ENCODE measurements at regions not wholly inside any gene's neighbourhood (a gene's known extent, or its start where the extent isn't known, plus 50 kb on each side); places are given as distances from the start of the nearest gene placed in this dataset.
A peak's percentile ranks its signal among the peaks of the same experiment; 100 is the strongest.

DNA sequence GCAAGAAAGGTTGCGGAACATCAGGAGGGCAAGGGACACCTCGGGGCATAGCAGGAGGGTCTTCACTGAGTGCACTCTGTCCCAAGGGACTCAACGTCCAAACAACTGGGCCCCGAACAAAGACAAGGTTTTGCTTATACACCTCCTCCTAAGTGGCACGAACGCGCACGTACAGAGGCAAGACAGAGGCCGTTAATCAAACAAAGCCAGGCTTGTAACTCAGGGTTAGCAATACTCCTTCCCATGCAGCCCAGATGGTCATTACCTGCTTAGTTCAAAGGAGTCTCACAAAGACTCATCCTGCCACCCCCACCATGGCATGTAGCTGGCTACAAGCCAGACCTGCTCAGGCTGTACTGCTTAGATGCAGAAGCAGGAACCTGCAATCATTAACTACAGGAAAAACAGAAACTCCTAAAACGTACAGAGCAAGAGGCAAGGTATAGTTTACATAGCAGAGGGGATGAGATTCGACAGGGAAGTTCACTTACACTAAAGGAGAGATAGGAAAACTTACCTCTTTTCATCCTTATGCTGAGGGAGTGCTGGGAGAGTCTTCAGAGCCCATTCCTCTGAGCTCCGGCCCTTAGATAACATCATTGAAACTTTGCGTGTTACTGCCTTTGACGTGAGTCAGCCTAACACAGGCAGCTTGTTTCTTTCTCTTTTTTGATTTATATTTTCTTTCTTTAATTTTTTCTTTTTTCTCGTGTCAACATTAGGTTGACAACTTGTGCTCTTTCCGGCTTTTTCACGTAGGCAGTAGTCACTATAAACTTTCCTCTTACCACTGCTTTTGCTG lies 1319.1 kb downstream of the TMEM121 start (continued):
- TF ChIP-seq ETV6 (CRISPR knock-in tag; conservative IDR thresholded peaks at IDR 0.05) (no peak), AHR (CRISPR knock-in tag; IDR thresholded peaks at IDR 0.05) (no peak), POGZ (CRISPR knock-in tag; IDR thresholded peaks at IDR 0.05) (no peak), ZNF33B (CRISPR knock-in tag; IDR thresholded peaks at IDR 0.05) (no peak), ZNF225 (CRISPR knock-in tag; IDR thresholded peaks at IDR 0.05) (no peak), ATF1 (CRISPR knock-in tag; IDR thresholded peaks at IDR 0.05) (no peak; the same call in 1 of the 2 replicates), EZH2 (conservative IDR thresholded peaks at IDR 0.05; ENCODE audit: low read depth, low read length) (no peak), ZNF138 (CRISPR knock-in tag; IDR thresholded peaks at IDR 0.05; ENCODE audit: low read depth) (no peak), ASH2L (IDR thresholded peaks at IDR 0.05; ENCODE audit: insufficient read length, low read depth, low read length) (no peak), NFYB (CRISPR knock-in tag; IDR thresholded peaks at IDR 0.05) (no peak), POLR2AphosphoS2 (IDR thresholded peaks at IDR 0.05; ENCODE audit: low read depth, low read length) (no peak), TMF1 (CRISPR knock-in tag; IDR thresholded peaks at IDR 0.05; ENCODE audit: low read depth) (no peak), HHEX (CRISPR knock-in tag; IDR thresholded peaks at IDR 0.05) (no peak), XRCC5 (optimal IDR thresholded peaks at IDR 0.05; ENCODE audit: low read length) (no peak), JUN (CRISPR knock-in tag; IDR thresholded peaks at IDR 0.05) (no peak), ATM (IDR thresholded peaks at IDR 0.05; ENCODE audit: borderline replicate concordance) (no peak), ZNF253 (CRISPR knock-in tag; IDR thresholded peaks at IDR 0.05; ENCODE audit: borderline replicate concordance) (no peak), FOXA1 (IDR thresholded peaks at IDR 0.05) (no peak), FOXA1 (CRISPR knock-in tag; IDR thresholded peaks at IDR 0.05) (peak; percentile 9)
- TF ChIP-seq, protein P1, sequence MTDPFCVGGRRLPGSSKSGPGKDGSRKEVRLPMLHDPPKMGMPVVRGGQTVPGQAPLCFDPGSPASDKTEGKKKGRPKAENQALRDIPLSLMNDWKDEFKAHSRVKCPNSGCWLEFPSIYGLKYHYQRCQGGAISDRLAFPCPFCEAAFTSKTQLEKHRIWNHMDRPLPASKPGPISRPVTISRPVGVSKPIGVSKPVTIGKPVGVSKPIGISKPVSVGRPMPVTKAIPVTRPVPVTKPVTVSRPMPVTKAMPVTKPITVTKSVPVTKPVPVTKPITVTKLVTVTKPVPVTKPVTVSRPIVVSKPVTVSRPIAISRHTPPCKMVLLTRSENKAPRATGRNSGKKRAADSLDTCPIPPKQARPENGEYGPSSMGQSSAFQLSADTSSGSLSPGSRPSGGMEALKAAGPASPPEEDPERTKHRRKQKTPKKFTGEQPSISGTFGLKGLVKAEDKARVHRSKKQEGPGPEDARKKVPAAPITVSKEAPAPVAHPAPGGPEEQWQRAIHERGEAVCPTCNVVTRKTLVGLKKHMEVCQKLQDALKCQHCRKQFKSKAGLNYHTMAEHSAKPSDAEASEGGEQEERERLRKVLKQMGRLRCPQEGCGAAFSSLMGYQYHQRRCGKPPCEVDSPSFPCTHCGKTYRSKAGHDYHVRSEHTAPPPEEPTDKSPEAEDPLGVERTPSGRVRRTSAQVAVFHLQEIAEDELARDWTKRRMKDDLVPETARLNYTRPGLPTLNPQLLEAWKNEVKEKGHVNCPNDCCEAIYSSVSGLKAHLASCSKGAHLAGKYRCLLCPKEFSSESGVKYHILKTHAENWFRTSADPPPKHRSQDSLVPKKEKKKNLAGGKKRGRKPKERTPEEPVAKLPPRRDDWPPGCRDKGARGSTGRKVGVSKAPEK (CRISPR knock-in tag; IDR thresholded peaks at IDR 0.05; ENCODE audit: borderline replicate concordance), result no peak
- TF ChIP-seq, protein P2, sequence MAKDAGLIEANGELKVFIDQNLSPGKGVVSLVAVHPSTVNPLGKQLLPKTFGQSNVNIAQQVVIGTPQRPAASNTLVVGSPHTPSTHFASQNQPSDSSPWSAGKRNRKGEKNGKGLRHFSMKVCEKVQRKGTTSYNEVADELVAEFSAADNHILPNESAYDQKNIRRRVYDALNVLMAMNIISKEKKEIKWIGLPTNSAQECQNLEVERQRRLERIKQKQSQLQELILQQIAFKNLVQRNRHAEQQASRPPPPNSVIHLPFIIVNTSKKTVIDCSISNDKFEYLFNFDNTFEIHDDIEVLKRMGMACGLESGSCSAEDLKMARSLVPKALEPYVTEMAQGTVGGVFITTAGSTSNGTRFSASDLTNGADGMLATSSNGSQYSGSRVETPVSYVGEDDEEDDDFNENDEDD (CRISPR knock-in tag; IDR thresholded peaks at IDR 0.05; ENCODE audit: borderline replicate concordance), result no peak; the same call in 1 of the 2 replicates
- TF ChIP-seq, protein P3, sequence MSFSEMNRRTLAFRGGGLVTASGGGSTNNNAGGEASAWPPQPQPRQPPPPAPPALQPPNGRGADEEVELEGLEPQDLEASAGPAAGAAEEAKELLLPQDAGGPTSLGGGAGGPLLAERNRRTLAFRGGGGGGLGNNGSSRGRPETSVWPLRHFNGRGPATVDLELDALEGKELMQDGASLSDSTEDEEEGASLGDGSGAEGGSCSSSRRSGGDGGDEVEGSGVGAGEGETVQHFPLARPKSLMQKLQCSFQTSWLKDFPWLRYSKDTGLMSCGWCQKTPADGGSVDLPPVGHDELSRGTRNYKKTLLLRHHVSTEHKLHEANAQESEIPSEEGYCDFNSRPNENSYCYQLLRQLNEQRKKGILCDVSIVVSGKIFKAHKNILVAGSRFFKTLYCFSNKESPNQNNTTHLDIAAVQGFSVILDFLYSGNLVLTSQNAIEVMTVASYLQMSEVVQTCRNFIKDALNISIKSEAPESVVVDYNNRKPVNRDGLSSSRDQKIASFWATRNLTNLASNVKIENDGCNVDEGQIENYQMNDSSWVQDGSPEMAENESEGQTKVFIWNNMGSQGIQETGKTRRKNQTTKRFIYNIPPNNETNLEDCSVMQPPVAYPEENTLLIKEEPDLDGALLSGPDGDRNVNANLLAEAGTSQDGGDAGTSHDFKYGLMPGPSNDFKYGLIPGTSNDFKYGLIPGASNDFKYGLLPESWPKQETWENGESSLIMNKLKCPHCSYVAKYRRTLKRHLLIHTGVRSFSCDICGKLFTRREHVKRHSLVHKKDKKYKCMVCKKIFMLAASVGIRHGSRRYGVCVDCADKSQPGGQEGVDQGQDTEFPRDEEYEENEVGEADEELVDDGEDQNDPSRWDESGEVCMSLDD (CRISPR knock-in tag; IDR thresholded peaks at IDR 0.05; ENCODE audit: borderline replicate concordance), result no peak
- TF ChIP-seq, protein P4, sequence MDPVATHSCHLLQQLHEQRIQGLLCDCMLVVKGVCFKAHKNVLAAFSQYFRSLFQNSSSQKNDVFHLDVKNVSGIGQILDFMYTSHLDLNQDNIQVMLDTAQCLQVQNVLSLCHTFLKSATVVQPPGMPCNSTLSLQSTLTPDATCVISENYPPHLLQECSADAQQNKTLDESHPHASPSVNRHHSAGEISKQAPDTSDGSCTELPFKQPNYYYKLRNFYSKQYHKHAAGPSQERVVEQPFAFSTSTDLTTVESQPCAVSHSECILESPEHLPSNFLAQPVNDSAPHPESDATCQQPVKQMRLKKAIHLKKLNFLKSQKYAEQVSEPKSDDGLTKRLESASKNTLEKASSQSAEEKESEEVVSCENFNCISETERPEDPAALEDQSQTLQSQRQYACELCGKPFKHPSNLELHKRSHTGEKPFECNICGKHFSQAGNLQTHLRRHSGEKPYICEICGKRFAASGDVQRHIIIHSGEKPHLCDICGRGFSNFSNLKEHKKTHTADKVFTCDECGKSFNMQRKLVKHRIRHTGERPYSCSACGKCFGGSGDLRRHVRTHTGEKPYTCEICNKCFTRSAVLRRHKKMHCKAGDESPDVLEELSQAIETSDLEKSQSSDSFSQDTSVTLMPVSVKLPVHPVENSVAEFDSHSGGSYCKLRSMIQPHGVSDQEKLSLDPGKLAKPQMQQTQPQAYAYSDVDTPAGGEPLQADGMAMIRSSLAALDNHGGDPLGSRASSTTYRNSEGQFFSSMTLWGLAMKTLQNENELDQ (CRISPR knock-in tag; IDR thresholded peaks at IDR 0.05; ENCODE audit: borderline replicate concordance), result no peak

Data from HepG2 (cell line).